Muscle layer of colon (tissue), 2 donors: ENCODE measurements at regions not wholly inside any gene's neighbourhood (a gene's known extent, or its start where the extent isn't known, plus 50 kb on each side); places are given as distances from the start of the nearest gene placed in this dataset.

ENCODE experiments used
- H3K27ac ChIP-seq: one replicate; pipeline ENCODE4 v1.7.0; 2013; ENCODE audit warnings: low read depth, mild to moderate bottlenecking, low read length, moderate library complexity
- H3K27me3 ChIP-seq, 2 donors: one replicate each; pipeline ENCODE4 v1.7.0; 2013; ENCODE audit warnings: low read length in 2 of 2, mild to moderate bottlenecking in 2 of 2; ENCODE audit not compliant: insufficient read depth in 2 of 2, control insufficient read depth in 1 of 2
- H3K36me3 ChIP-seq: one replicate; pipeline ENCODE4 v1.7.0; 2013; ENCODE audit warnings: mild to moderate bottlenecking, low read length; ENCODE audit not compliant: insufficient read depth
- H3K4me1 ChIP-seq: one replicate; pipeline ENCODE4 v1.7.0; 2013; ENCODE audit warnings: mild to moderate bottlenecking, low read length; ENCODE audit not compliant: insufficient read depth
- H3K4me3 ChIP-seq, 2 donors: one replicate each; pipeline ENCODE4 v1.7.0; 2013; ENCODE audit warnings: low read length in 2 of 2, low read depth in 1 of 2, mild to moderate bottlenecking in 1 of 2, moderate library complexity in 1 of 2
- H3K9ac ChIP-seq: one replicate; pipeline ENCODE4 v1.7.0; 2013; ENCODE audit warnings: low read length
- H3K9me3 ChIP-seq: one replicate; pipeline ENCODE4 v1.7.0; 2013; ENCODE audit warnings: mild to moderate bottlenecking, low read length
- donor health status: abdominal sarcoma.
- donor health status: Adenocarcinoma of cecum.

DNA sequence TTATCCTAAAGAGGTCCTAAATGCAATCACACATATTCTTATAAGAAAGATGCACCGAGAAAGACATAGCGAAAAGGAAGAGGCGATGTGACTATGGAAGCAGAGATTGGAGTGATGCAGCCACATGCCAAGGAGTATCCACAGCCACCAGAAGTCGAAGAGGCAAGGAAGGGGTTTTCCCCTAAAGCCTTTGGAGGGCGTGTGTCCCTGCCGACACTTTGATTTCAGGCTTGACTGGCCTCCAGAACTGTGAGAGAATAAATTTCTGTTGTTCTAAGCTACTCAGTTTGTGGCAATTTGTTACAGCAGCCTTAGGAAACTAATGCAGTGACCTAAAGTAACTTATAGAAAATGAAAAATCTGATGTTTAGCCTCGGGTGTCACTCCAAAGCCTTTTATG is 179.5 kb upstream of the CITED2 start:
- Histone ChIP-seq H3K4me3 (no peak overlapping the region), H3K36me3 (no peaks in the 10 kb centered on the region), H3K27me3 (no peaks in the 10 kb centered on the region), H3K9me3 (no peaks in the 10 kb centered on the region), H3K4me1 (no peaks in the 10 kb centered on the region), H3K9ac (no peak overlapping the region), H3K27ac (no peak overlapping the region)

- Histone ChIP-seq H3K4me1 (peaks cover 8% of the 10 kb centered on the region), H3K36me3 (no peaks in the 10 kb centered on the region), H3K27me3 (no peaks in the 10 kb centered on the region), H3K9ac (no peak overlapping the region), H3K27ac (no peak overlapping the region), H3K4me3 (no peak overlapping the region), H3K9me3 (no peaks in the 10 kb centered on the region)
These were observed 176.9 kb upstream of the CITED2 start for GRCh38 chr6:139551376-139551775.

DNA sequence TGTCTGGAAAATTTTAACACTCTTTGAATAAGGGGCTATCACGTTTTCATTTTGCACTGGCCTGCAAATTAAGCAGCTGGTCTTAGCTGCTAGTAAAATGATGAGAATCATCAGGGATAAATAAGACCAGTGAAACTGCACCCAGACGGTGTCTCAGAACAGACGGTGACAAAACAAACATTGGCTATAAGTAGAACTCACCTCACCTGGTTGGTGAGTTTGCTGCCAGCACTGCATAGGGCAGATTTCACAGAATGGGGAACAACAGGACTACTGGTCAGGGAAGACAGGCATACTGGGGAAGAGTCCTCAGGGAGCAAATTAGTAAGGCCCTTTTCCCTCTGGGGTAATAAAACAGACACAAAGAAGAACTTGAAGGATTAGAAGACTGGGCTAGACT is 175.9 kb upstream of the CITED2 start:
- Histone ChIP-seq H3K27ac (no peak overlapping the region), H3K4me1 (peaks cover 18% of the 10 kb centered on the region), H3K9me3 (no peaks in the 10 kb centered on the region), H3K27me3 (no peaks in the 10 kb centered on the region), H3K9ac (no peak overlapping the region), H3K36me3 (no peaks in the 10 kb centered on the region), H3K4me3 (no peak overlapping the region)

GRCh38 chr6:139549561-139550070 is 175.2 kb upstream of the CITED2 start:
- no peak overlapping the region for H3K9ac ChIP-seq
- H3K27ac ChIP-seq, result no peak overlapping the region
- no peaks in the 10 kb centered on the region for H3K27me3 ChIP-seq
- peaks cover 25% of the 10 kb centered on the region for H3K4me1 ChIP-seq
- no peaks in the 10 kb centered on the region for H3K36me3 ChIP-seq
- H3K4me3 ChIP-seq, result no peak overlapping the region
- no peaks in the 10 kb centered on the region for H3K9me3 ChIP-seq

DNA sequence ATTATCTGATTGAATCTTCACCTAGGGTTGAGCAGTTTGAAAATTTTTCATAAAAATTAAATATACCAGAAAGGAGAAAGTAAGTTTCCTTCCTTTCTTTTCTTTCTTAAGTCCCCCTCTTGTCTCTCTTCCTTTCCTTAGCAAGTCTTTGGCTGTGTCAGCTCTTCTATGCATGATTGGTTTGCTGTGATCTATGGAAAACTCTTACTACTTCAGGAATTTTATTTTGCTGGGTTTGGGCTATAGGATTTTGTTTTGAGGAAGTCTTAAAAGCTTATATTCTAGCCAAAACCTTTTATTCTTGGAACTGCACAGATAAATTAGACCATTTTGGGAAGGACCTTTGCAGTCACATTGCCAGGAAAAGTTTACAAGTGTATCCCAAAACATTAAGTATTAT is 173.4 kb upstream of the CITED2 start:
- peaks cover 27% of the 10 kb centered on the region for H3K4me1 ChIP-seq
- H3K27me3 ChIP-seq, result no peaks in the 10 kb centered on the region
- no peaks in the 10 kb centered on the region for H3K9me3 ChIP-seq
- no peak overlapping the region for H3K27ac ChIP-seq
- H3K4me3 ChIP-seq, result no peak overlapping the region
- no peak overlapping the region for H3K9ac ChIP-seq
- H3K36me3 ChIP-seq, result no peaks in the 10 kb centered on the region

DNA sequence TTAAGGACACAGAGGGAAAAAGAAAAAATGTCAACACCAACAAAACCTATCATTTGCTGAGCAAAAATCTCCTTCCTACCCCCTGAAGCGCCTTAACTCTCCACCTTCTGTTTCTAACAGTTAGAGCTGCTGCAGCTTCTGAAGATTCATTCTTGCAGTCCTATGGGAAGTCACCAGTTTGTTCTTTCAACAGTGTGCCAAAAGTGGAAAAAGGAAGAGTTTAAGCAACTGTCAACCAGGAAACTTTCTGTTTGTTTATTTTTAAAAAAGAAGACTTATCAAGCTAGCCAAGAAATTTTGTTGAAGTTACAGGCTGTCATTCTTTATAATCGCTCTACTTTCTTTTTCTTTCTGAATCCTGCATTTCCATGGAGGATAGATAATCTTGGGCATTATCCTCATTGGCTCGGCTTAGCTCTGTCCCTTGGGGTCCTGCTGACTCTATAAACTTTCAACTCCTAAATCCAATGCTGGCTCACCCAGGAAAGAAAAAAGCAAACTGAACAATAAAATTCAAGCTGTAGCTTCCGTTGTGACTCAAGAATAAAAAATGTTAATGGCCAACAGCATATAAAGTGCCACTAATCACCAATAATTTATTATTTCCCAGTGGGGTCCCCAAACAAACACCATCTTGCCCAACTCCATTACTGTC is 172.8 kb upstream of the CITED2 start:
- H3K4me3 ChIP-seq, result no peak overlapping the region
- peak overlapping the region; percentile 16 for H3K27ac ChIP-seq
- H3K36me3 ChIP-seq, result no peaks in the 10 kb centered on the region
- no peaks in the 10 kb centered on the region for H3K9me3 ChIP-seq
- H3K4me1 ChIP-seq, result peaks cover 27% of the 10 kb centered on the region
- no peaks in the 10 kb centered on the region for H3K27me3 ChIP-seq
- H3K9ac ChIP-seq, result no peak overlapping the region

GRCh38 chr6:139546106-139546472 is 171.6 kb upstream of the CITED2 start:
- Histone ChIP-seq H3K27me3 (no peaks in the 10 kb centered on the region), H3K9me3 (no peaks in the 10 kb centered on the region), H3K27ac (no peak overlapping the region), H3K4me1 (peaks cover 27% of the 10 kb centered on the region), H3K4me3 (no peak overlapping the region), H3K36me3 (no peaks in the 10 kb centered on the region), H3K9ac (no peak overlapping the region)

DNA sequence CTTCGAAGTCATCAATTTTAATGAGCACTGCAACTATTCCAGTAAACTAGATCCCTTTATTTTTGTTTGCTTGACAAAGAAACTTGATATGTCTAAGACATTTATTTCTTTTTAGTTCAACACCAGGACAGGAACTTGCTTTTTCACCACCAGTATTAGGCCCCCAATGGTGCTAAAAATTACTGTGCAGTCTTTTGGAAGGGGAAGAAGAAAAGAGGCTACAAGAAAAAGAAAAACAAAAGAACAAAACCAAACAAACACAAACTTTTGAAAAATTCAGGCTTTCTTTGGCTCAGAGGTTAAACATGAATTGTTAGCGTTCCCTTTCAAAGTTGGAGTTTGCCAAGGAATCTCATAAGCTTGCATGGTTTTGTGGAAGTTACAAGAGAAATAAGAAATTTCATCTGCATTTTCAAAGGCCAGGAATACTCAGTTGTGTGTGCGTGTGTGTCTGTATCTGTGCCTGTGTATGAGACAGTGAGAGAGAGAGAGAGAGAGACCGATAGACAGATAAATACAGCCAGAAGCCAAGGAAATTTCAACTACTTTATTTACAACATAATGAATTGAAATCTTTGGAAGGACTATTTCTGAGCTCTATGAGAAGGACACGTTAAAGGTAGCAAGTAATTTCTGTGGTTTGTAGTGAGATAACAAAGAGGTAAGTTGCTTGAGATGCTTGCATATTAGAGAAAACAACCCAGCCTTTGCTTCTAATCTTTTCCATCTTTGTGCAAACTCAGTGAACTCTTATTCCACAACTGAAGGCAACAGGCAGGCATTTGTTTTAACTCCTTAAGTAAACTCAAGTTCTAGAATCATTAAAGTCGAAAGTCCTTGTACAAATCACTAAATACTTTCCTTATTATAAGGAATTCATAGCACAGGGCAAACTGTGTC is 171.0 kb upstream of the CITED2 start:
- Histone ChIP-seq H3K9ac (no peak overlapping the region), H3K4me3 (no peak overlapping the region), H3K27me3 (no peaks in the 10 kb centered on the region), H3K36me3 (no peaks in the 10 kb centered on the region), H3K27ac (peak overlapping the region; percentile 31), H3K9me3 (no peaks in the 10 kb centered on the region), H3K4me1 (peaks cover 27% of the 10 kb centered on the region)

GRCh38 chr6:139544701-139545057 is 170.2 kb upstream of the CITED2 start:
- no peaks in the 10 kb centered on the region for H3K36me3 ChIP-seq
- H3K4me1 ChIP-seq, result peaks cover 33% of the 10 kb centered on the region
- H3K9me3 ChIP-seq, result no peaks in the 10 kb centered on the region
- peak overlapping the region; percentile 31 for H3K27ac ChIP-seq
- no peak overlapping the region for H3K9ac ChIP-seq
- H3K4me3 ChIP-seq, result no peak overlapping the region
- H3K27me3 ChIP-seq, result no peaks in the 10 kb centered on the region

DNA sequence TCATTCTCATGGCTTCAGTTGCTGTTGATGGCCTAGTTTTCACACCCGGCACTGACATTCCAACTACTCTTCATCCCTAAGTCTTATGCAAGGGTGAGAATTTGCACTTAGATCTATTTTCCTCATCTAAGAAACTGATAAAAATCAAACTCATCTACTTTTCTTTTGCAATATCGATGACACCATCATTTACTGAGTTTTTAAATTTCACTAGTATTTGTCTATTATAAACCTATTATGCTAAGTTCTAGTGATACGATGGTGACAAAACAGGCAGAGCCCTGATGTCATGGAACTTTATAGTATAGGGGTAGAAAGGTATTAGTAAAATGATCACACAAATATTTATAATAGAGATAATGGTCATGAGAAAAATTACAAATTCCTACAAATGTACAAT is 167.9 kb upstream of the CITED2 start:
- H3K4me3 ChIP-seq, result no peak overlapping the region
- no peak overlapping the region for H3K9ac ChIP-seq
- no peaks in the 10 kb centered on the region for H3K27me3 ChIP-seq
- no peaks in the 10 kb centered on the region for H3K9me3 ChIP-seq
- no peak overlapping the region for H3K27ac ChIP-seq
- H3K4me1 ChIP-seq, result peaks cover 35% of the 10 kb centered on the region
- H3K36me3 ChIP-seq, result no peaks in the 10 kb centered on the region

DNA sequence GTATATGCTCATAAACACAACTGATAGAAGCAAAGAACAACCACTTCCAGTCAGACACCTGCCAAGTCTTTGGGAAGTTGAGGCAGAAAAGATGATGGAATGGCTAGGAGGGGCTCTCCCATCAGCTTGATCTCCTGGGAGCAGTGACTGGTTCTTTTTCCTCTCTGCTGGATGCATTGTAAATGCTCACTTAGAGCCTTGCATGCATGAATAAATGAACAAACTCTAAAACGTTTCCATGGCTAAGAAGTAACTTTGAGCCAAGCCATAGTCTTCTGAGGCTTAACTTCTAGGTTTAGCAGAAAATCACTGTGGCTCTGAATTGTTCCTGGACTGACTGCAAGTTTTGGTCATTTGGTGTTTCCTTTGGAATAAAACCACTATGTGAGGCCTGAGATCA is 166.4 kb upstream of the CITED2 start:
- H3K27ac ChIP-seq, result peak overlapping the region; percentile 10
- no peak overlapping the region for H3K9ac ChIP-seq
- no peaks in the 10 kb centered on the region for H3K36me3 ChIP-seq
- H3K4me3 ChIP-seq, result no peak overlapping the region
- H3K27me3 ChIP-seq, result no peaks in the 10 kb centered on the region
- no peaks in the 10 kb centered on the region for H3K9me3 ChIP-seq
- peaks cover 29% of the 10 kb centered on the region for H3K4me1 ChIP-seq
